ENCODE measurements at regions not wholly inside any gene's neighbourhood (a gene's known extent, or its start where the extent isn't known, plus 50 kb on each side); places are given as distances from the start of the nearest gene placed in this dataset.

DNA sequence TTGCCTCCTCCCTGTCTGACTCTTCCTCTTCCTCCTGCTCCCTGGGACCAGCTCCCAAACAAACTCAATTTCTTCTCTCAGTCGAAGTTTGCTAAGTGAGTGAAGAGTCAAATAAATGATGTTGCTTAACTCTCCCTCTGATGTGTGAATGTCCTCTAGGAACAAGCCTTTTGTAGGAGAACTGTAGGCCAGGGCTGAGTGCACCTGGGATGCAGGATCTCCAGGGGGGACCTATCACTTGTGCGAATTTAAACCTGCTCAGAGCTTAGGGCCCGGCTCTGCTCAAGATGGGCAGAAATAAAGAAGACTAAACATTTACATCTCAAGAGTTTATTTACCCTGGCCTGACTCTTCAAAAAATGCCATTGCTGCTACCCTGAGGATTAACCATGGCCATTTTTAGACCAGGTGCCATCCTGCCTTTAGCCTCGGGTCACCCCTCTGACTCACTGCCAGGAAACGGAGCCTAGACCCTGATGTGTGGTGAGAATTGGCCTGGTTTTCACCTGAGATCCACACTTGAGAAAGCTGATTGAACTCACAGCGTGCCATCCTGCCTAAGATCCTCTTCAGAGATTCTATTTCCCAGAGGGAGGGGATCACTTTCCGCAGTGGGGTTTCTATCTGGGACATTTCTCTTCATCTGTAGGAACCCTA is 63.6 kb upstream of the CD93 start:
- TF ChIP-seq CTCF (IDR thresholded peaks at IDR 0.05; ENCODE audit: insufficient read depth, low read depth, low read length): no peak
- no peak for TF ChIP-seq EZH2 (IDR thresholded peaks at IDR 0.05; ENCODE audit: insufficient read depth, low read length)
